ENCODE measurements at regions not wholly inside any gene's neighbourhood (a gene's known extent, or its start where the extent isn't known, plus 50 kb on each side); places are given as distances from the start of the nearest gene placed in this dataset.

GRCh38 chr5:39580702-39581453, 156.1 kb upstream of the DAB2 start:
- Histone ChIP-seq H3K4me3 (ENCODE audit: low read depth in 1 of 2, low read length in 2 of 2) (no peak overlapping the region), H3K27me3 (ENCODE audit: low read depth, low read length) (no peaks in the 10 kb centered on the region), H3K9me3 (ENCODE audit: control insufficient read depth in 1 of 2, low read length in 2 of 2) (no peaks in the 10 kb centered on the region), H3K36me3 (ENCODE audit: control insufficient read depth in 1 of 2, insufficient read depth in 2 of 2, low read length in 2 of 2) (no peaks in the 10 kb centered on the region), H3K27ac (ENCODE audit: low read length) (no peak overlapping the region), H3K4me1 (ENCODE audit: control insufficient read depth in 1 of 2, insufficient read depth in 2 of 2, low read length in 2 of 2) (peaks cover 0 to 8% of the 10 kb centered on the region in 2 donors)

DNA sequence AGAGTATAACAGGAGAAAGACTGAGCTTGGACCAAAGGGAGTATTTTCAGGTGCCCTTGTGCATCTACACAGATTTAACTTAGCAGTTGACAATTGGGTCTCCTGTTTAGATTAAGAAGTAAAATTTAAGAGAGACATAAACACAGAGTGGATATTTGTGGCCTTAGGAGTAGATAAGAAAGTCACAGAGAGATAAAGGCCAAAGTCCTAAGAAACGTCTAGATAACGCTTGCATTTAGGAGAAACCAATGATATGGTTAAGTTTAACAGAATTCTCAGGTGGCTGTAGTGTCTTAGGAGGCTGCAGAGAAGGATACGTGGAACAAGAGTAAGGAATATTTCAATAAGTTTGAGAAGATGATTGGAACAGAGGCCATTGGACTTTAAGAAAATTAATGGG, 155.0 kb upstream of the DAB2 start:
- no peaks in the 10 kb centered on the region for H3K9me3 ChIP-seq (ENCODE audit: control insufficient read depth in 1 of 2, low read length in 2 of 2)
- no peaks in the 10 kb centered on the region for H3K27me3 ChIP-seq (ENCODE audit: low read depth, low read length)
- no peaks in the 10 kb centered on the region for H3K36me3 ChIP-seq (ENCODE audit: control insufficient read depth in 1 of 2, insufficient read depth in 2 of 2, low read length in 2 of 2)
- no peak overlapping the region for H3K27ac ChIP-seq (ENCODE audit: low read length)
- H3K4me3 ChIP-seq (ENCODE audit: low read depth in 1 of 2, low read length in 2 of 2) = no peak overlapping the region
- peaks cover 0 to 8% of the 10 kb centered on the region in 2 donors for H3K4me1 ChIP-seq (ENCODE audit: control insufficient read depth in 1 of 2, insufficient read depth in 2 of 2, low read length in 2 of 2)

DNA sequence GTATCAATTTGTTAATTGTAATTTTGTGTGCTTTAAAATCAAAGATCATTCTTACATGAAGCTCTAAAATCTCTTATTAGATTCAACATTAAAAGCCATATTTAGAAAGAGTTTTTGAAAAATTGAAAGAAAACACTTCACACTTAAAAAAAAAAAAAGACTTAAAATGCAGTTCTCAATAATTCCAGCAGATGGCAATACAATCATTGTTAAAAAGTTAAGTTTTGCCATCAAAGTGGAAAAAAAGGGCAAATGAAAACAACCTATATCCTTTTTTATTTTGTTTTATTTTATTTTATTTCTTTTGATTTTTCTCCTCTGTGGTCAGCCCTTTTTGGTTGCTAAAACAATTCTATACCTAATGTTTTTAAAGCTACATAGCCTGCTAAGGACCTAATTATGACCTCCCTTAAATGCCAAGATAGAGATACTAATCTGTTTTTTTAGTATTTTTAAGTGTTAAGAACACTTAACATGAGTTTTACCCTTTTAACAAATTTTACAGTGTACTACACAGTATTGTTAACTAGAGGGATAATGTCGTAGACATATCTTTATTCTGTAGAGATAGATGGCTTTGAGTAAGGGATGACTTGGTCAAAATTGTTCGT, 154.2 kb upstream of the DAB2 start:
- no peaks in the 10 kb centered on the region for H3K36me3 ChIP-seq (ENCODE audit: control insufficient read depth in 1 of 2, insufficient read depth in 2 of 2, low read length in 2 of 2)
- H3K4me1 ChIP-seq (ENCODE audit: control insufficient read depth in 1 of 2, insufficient read depth in 2 of 2, low read length in 2 of 2) = peaks cover 0 to 8% of the 10 kb centered on the region in 2 donors
- H3K27ac ChIP-seq (ENCODE audit: low read length) = no peak overlapping the region
- H3K4me3 ChIP-seq (ENCODE audit: low read depth in 1 of 2, low read length in 2 of 2) = no peak overlapping the region
- H3K27me3 ChIP-seq (ENCODE audit: low read depth, low read length) = no peaks in the 10 kb centered on the region
- no peaks in the 10 kb centered on the region for H3K9me3 ChIP-seq (ENCODE audit: control insufficient read depth in 1 of 2, low read length in 2 of 2)

GRCh38 chr5:39577529-39577928, 152.7 kb upstream of the DAB2 start:
- H3K36me3 ChIP-seq (ENCODE audit: control insufficient read depth in 1 of 2, insufficient read depth in 2 of 2, low read length in 2 of 2) = no peaks in the 10 kb centered on the region
- H3K9me3 ChIP-seq (ENCODE audit: control insufficient read depth in 1 of 2, low read length in 2 of 2) = no peaks in the 10 kb centered on the region
- H3K4me3 ChIP-seq (ENCODE audit: low read depth in 1 of 2, low read length in 2 of 2) = no peak overlapping the region
- H3K4me1 ChIP-seq (ENCODE audit: control insufficient read depth in 1 of 2, insufficient read depth in 2 of 2, low read length in 2 of 2) = peaks cover 0 to 8% of the 10 kb centered on the region in 2 donors
- H3K27ac ChIP-seq (ENCODE audit: low read length) = no peak overlapping the region
- no peaks in the 10 kb centered on the region for H3K27me3 ChIP-seq (ENCODE audit: low read depth, low read length)

GRCh38 chr5:39570403-39571027, 145.7 kb upstream of the DAB2 start:
- Histone ChIP-seq H3K4me3 (ENCODE audit: low read depth in 1 of 2, low read length in 2 of 2) (no peak overlapping the region), H3K36me3 (ENCODE audit: control insufficient read depth in 1 of 2, insufficient read depth in 2 of 2, low read length in 2 of 2) (no peaks in the 10 kb centered on the region), H3K27me3 (ENCODE audit: low read depth, low read length) (no peaks in the 10 kb centered on the region), H3K4me1 (ENCODE audit: control insufficient read depth in 1 of 2, insufficient read depth in 2 of 2, low read length in 2 of 2) (no peaks in the 10 kb centered on the region), H3K27ac (ENCODE audit: low read length) (no peak overlapping the region), H3K9me3 (ENCODE audit: control insufficient read depth in 1 of 2, low read length in 2 of 2) (no peaks in the 10 kb centered on the region)

DNA sequence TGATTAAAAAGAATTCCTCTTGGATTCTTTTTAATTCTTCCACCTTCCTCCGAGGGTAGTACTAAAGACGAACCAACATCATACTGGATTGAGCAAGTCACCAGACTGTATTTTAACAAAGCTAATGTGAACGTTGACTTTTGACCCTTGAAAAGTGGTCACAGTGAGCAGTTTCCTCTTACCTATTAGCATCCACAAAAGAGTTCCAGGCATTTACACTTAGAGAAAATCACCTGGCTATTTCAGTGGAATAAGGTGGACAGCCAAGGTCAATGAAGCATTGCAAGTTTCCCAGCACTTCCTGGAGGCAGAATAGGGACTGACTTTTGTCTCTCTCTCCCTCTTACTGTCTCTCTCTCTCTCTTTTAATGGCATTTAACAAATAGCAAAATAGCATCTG, 145.1 kb upstream of the DAB2 start:
- no peaks in the 10 kb centered on the region for H3K9me3 ChIP-seq (ENCODE audit: control insufficient read depth in 1 of 2, low read length in 2 of 2)
- no peaks in the 10 kb centered on the region for H3K36me3 ChIP-seq (ENCODE audit: control insufficient read depth in 1 of 2, insufficient read depth in 2 of 2, low read length in 2 of 2)
- H3K4me1 ChIP-seq (ENCODE audit: control insufficient read depth in 1 of 2, insufficient read depth in 2 of 2, low read length in 2 of 2) = no peaks in the 10 kb centered on the region
- H3K27ac ChIP-seq (ENCODE audit: low read length) = no peak overlapping the region
- no peak overlapping the region for H3K4me3 ChIP-seq (ENCODE audit: low read depth in 1 of 2, low read length in 2 of 2)
- no peaks in the 10 kb centered on the region for H3K27me3 ChIP-seq (ENCODE audit: low read depth, low read length)

DNA sequence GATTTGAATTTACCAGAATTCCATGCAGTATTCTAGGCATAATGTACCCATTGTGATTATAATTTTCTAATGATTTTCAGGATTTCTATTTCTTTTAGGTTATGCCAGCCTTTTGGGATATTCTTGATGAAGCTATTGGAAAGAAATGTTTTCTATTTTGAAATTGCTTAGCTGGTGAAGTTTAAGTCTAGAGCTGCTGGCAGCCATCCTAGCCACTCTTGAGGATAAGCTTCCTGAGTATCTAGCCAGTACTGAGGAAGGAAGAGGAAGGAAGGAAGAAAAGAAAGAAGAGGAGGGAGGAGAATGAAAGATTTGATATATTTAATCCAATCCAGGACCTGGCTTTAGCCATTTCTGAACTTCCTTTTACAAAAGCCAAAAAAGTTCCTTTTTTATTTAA, 142.1 kb upstream of the DAB2 start:
- Histone ChIP-seq H3K36me3 (ENCODE audit: control insufficient read depth in 1 of 2, insufficient read depth in 2 of 2, low read length in 2 of 2) (no peaks in the 10 kb centered on the region), H3K4me3 (ENCODE audit: low read depth in 1 of 2, low read length in 2 of 2) (no peak overlapping the region), H3K9me3 (ENCODE audit: control insufficient read depth in 1 of 2, low read length in 2 of 2) (no peaks in the 10 kb centered on the region), H3K27me3 (ENCODE audit: low read depth, low read length) (no peaks in the 10 kb centered on the region), H3K4me1 (ENCODE audit: control insufficient read depth in 1 of 2, insufficient read depth in 2 of 2, low read length in 2 of 2) (no peaks in the 10 kb centered on the region), H3K27ac (ENCODE audit: low read length) (no peak overlapping the region)

DNA sequence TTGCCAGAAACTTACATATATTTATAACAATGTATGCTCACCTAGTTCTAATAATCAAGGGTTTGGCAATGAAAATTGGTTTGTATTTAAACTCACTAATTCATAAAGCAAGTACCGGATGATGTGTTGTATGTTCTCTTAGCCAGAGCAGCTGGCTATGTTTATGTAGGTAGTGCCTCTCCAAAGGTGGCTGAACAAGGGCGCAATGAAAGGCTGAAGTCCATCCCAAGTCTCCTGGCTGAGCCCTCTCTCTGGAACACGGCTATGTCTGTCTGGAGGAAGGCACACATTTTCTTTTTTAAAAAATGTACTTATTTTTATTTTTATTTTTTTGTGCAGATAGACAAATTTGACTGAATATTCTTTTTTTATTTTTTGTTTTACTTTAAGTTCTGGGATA, 141.2 kb upstream of the DAB2 start:
- Histone ChIP-seq H3K27me3 (ENCODE audit: low read depth, low read length) (no peaks in the 10 kb centered on the region), H3K27ac (ENCODE audit: low read length) (no peak overlapping the region), H3K4me1 (ENCODE audit: control insufficient read depth in 1 of 2, insufficient read depth in 2 of 2, low read length in 2 of 2) (no peaks in the 10 kb centered on the region), H3K36me3 (ENCODE audit: control insufficient read depth in 1 of 2, insufficient read depth in 2 of 2, low read length in 2 of 2) (no peaks in the 10 kb centered on the region), H3K4me3 (ENCODE audit: low read depth in 1 of 2, low read length in 2 of 2) (no peak overlapping the region), H3K9me3 (ENCODE audit: control insufficient read depth in 1 of 2, low read length in 2 of 2) (no peaks in the 10 kb centered on the region)

- Histone ChIP-seq H3K4me3 (ENCODE audit: low read depth in 1 of 2, low read length in 2 of 2) (no peak overlapping the region), H3K9me3 (ENCODE audit: control insufficient read depth in 1 of 2, low read length in 2 of 2) (no peaks in the 10 kb centered on the region), H3K4me1 (ENCODE audit: control insufficient read depth in 1 of 2, insufficient read depth in 2 of 2, low read length in 2 of 2) (no peaks in the 10 kb centered on the region), H3K27me3 (ENCODE audit: low read depth, low read length) (no peaks in the 10 kb centered on the region), H3K36me3 (ENCODE audit: control insufficient read depth in 1 of 2, insufficient read depth in 2 of 2, low read length in 2 of 2) (no peaks in the 10 kb centered on the region), H3K27ac (ENCODE audit: low read length) (no peak overlapping the region)
These were observed 136.6 kb upstream of the DAB2 start for GRCh38 chr5:39561421-39561820.

DNA sequence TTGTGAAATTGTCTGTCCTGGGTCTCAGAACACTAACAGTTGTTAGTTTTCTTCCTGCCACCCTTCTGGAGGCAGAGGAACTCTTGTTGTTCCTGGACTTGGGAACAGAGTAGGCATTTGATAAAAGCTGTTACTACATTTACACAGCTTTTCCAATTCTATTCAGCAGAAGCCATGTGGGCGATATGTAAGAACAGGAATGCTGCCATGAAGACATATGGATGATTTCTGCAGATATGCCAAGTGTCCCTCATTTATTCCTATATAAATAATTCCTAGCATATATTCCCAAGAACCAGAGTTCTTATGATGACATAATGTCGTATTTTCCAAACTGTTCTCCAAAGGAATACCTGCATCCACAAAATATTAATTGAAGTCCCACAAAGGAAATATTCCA, 135.9 kb upstream of the DAB2 start:
- H3K9me3 ChIP-seq (ENCODE audit: control insufficient read depth in 1 of 2, low read length in 2 of 2) = no peaks in the 10 kb centered on the region
- no peaks in the 10 kb centered on the region for H3K27me3 ChIP-seq (ENCODE audit: low read depth, low read length)

DNA sequence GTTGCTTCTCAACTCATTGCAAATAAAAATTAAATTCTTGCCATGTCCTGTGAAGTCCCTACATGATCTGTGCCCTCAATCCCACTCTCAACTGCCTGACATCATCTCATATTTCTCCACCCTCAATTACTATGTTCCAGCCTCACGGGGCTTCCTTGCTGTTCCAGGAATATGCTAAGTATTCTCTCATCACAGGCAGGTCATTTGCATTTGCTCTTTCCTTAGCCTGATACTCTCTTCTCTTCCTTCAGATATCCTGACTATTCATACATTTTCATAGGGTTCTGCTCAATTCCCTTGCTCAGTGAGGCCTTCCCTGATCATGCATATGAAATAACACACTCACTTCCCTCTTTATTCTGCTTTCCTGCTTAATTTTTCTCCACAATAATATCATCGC, 135.1 kb upstream of the DAB2 start:
- Histone ChIP-seq H3K9me3 (ENCODE audit: control insufficient read depth in 1 of 2, low read length in 2 of 2) (no peaks in the 10 kb centered on the region), H3K4me1 (ENCODE audit: control insufficient read depth in 1 of 2, insufficient read depth in 2 of 2, low read length in 2 of 2) (no peaks in the 10 kb centered on the region), H3K27ac (ENCODE audit: low read length) (no peak overlapping the region), H3K27me3 (ENCODE audit: low read depth, low read length) (no peaks in the 10 kb centered on the region), H3K4me3 (ENCODE audit: low read depth in 1 of 2, low read length in 2 of 2) (no peak overlapping the region), H3K36me3 (ENCODE audit: control insufficient read depth in 1 of 2, insufficient read depth in 2 of 2, low read length in 2 of 2) (no peaks in the 10 kb centered on the region)

More for the DNA sequence above, 135.9 kb upstream of the DAB2 start:
- H3K36me3 ChIP-seq (ENCODE audit: control insufficient read depth in 1 of 2, insufficient read depth in 2 of 2, low read length in 2 of 2) = no peaks in the 10 kb centered on the region
- H3K4me3 ChIP-seq (ENCODE audit: low read depth in 1 of 2, low read length in 2 of 2) = no peak overlapping the region
- no peak overlapping the region for H3K27ac ChIP-seq (ENCODE audit: low read length)
- no peaks in the 10 kb centered on the region for H3K4me1 ChIP-seq (ENCODE audit: control insufficient read depth in 1 of 2, insufficient read depth in 2 of 2, low read length in 2 of 2)

Measured in muscle layer of duodenum (tissue), 2 donors.